Mucosa of rectum (tissue), 2 donors: ENCODE measurements at regions not wholly inside any gene's neighbourhood (a gene's known extent, or its start where the extent isn't known, plus 50 kb on each side); places are given as distances from the start of the nearest gene placed in this dataset.

Experiments used
- H3K27ac ChIP-seq, 2 donors: one replicate each; pipeline ENCODE4 v1.7.0; 2013; ENCODE audit warnings: inconsistent platforms in 2 of 2, low read depth in 2 of 2, low read length in 2 of 2
- H3K27me3 ChIP-seq, 2 donors: one replicate each; pipeline ENCODE4 v1.7.0; 2013; ENCODE audit warnings: low read length in 2 of 2; ENCODE audit not compliant: control insufficient read depth in 2 of 2, insufficient read depth in 2 of 2
- H3K36me3 ChIP-seq, 2 donors: one replicate each; pipeline ENCODE4 v1.7.0; 2013; ENCODE audit warnings: low read length in 2 of 2; ENCODE audit not compliant: control insufficient read depth in 2 of 2, insufficient read depth in 2 of 2
- H3K4me1 ChIP-seq, 2 donors: one replicate each; pipeline ENCODE4 v1.7.0; 2013; ENCODE audit warnings: low read length in 2 of 2, mild to moderate bottlenecking in 1 of 2; ENCODE audit not compliant: control insufficient read depth in 2 of 2, insufficient read depth in 2 of 2
- H3K4me3 ChIP-seq, 2 donors: one replicate each; pipeline ENCODE4 v1.7.0; 2013; ENCODE audit warnings: low read length in 2 of 2
- H3K9ac ChIP-seq, 2 donors: one replicate each; pipeline ENCODE4 v1.7.0; 2013; ENCODE audit warnings: low read length in 2 of 2, low read depth in 1 of 2, mild to moderate bottlenecking in 1 of 2
- H3K9me3 ChIP-seq, 2 donors: one replicate each; pipeline ENCODE4 v1.7.0; 2013; ENCODE audit warnings: low read length in 2 of 2; ENCODE audit not compliant: control insufficient read depth in 2 of 2
- donor health status: healthy.
- donor health status: Normal muscosa, but diverticular disease.

- H3K36me3 ChIP-seq = no peaks in the 10 kb centered on the region
- H3K4me3 ChIP-seq = no peak overlapping the region
- H3K27ac ChIP-seq = no peak overlapping the region
- H3K9me3 ChIP-seq = no peaks in the 10 kb centered on the region
- H3K4me1 ChIP-seq = peaks cover 0 to 7% of the 10 kb centered on the region in 2 donors
- no peaks in the 10 kb centered on the region for H3K27me3 ChIP-seq
- H3K9ac ChIP-seq = no peak overlapping the region
Measured at GRCh38 chr17:33983824-33984574, 271.1 kb upstream of the CCL2 start.

DNA sequence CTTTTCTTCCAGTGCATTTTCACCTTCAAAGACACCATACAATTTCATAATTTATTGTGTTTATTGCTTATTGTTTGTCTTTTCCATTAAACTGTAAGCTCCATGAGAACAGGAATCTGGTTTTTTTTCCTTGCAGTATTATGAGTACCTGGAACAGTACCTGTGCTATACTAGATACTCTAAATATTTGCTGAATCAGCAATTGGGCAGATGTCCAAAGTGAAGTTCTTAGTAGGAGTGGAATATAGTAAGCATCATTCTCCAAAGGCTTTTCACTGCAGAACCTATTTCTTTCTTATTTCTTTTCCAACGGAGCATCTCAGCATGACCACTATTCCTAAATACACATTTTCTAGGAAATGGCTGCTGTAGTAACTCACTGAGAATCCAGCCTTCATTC is 269.0 kb upstream of the CCL2 start:
- Histone ChIP-seq H3K36me3 (no peaks in the 10 kb centered on the region), H3K9me3 (no peaks in the 10 kb centered on the region), H3K27me3 (no peaks in the 10 kb centered on the region), H3K4me3 (no peak overlapping the region), H3K27ac (no peak overlapping the region), H3K4me1 (peaks cover 0 to 15% of the 10 kb centered on the region in 2 donors), H3K9ac (no peak overlapping the region)

DNA sequence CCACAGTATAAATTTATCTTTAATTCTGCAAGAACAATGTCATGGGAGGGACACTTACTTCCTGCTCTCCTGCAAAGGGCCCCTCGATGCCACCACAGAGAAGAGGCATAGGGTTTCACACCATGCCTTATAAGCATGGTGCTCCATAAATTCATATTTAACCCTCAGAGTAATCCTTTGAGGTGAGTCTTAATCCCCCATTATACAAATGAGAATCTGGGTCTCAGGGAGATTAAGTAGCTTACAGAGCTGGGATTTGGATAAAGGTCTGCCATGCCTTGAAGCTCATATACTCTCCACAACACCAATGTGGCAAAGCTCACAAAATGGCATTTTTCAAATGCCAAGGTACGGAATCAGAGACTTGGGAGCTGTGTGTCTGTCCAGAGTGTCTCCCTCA is 268.5 kb upstream of the CCL2 start:
- Histone ChIP-seq H3K27me3 (no peaks in the 10 kb centered on the region), H3K9me3 (no peaks in the 10 kb centered on the region)

GRCh38 chr17:33987162-33987561 is 267.9 kb upstream of the CCL2 start:
- no peak overlapping the region for H3K27ac ChIP-seq
- H3K4me3 ChIP-seq = no peak overlapping the region
- no peaks in the 10 kb centered on the region for H3K9me3 ChIP-seq
- no peak overlapping the region for H3K9ac ChIP-seq
- no peaks in the 10 kb centered on the region for H3K27me3 ChIP-seq
- H3K4me1 ChIP-seq = peaks cover 0 to 14% of the 10 kb centered on the region in 2 donors
- no peaks in the 10 kb centered on the region for H3K36me3 ChIP-seq

More for the DNA sequence above, 268.5 kb upstream of the CCL2 start:
- no peak overlapping the region for H3K9ac ChIP-seq
- H3K4me3 ChIP-seq = no peak overlapping the region
- H3K36me3 ChIP-seq = no peaks in the 10 kb centered on the region
- H3K4me1 ChIP-seq = peaks cover 0 to 19% of the 10 kb centered on the region in 2 donors
- no peak overlapping the region for H3K27ac ChIP-seq

DNA sequence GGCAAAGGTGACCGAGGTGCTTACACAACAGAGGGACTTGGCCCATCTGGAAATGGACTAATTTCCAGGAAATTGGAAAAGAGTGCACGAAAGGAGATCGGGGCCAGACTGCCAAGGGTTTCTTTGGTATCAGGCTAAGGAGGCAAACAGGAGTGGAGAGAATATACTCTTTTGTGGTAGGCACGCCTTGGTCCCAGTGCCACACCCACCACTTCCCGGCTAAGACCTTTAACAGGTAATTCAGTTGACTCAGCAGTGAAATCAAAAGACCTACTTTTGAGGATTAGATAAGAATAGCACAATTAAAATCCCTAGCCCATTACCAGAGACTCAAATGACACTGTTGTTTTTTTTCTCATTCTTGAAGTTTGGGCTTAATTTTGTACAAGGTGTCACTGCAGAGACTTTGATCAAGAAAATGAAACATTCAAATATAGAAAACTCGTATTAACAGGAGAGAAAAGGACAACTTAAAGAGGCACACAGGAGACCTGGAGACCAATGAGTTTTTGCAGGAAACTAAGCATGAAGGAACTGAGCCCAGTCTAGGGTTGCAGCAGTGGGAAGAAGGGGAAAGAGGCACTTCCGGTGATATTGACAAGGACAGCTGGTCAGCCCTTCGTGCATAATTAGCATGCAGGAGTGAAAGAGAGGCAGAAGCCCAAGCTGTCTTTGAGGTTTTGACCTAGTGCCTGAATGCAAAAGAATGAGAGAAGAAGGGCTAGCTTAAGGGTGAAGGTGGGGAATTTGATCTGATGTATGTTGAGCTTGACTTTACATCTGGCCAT is 265.5 kb upstream of the CCL2 start:
- Histone ChIP-seq H3K4me1 (peaks cover 0 to 12% of the 10 kb centered on the region in 2 donors), H3K9ac (no peak overlapping the region), H3K9me3 (no peaks in the 10 kb centered on the region), H3K27me3 (no peaks in the 10 kb centered on the region), H3K27ac (no peak overlapping the region), H3K4me3 (no peak overlapping the region), H3K36me3 (no peaks in the 10 kb centered on the region)

DNA sequence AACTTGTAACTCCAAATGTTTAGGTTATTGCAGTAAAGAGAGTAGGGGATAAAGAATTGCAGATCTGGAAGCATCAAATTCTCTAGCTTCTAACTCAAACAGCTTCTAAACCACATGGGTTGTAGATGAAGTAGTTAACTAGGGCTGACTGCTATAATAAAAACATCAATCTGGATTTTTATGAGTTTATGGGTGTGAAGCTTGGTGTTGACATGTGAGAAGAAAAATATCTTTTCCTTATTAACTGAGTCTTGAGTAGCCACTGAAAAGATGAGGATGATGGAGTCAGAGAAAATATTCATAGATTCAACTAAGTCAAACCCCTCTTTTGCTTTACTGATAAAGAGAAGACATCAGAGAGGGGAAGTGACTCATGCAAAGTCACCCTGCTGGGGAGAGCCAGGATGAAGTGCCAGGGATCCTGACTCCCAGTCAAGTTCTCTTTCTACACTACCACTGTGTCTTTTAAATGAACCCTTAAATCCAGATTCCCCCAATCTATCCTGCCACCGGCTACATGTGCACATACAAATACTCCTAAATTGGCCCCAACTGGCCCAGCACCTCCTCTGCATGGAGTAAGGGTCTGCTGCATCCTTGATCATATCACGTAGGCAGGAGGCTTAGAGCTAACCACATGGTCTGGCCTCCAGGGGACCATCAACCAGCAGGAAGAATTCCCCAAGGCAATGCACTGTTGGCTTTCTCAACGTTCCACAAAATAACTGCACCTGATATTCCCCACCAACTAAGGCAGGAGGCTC is 264.0 kb upstream of the CCL2 start:
- Histone ChIP-seq H3K27me3 (no peaks in the 10 kb centered on the region), H3K27ac (no peak overlapping the region), H3K9me3 (no peaks in the 10 kb centered on the region), H3K36me3 (no peaks in the 10 kb centered on the region), H3K4me1 (peaks cover 0 to 12% of the 10 kb centered on the region in 2 donors), H3K4me3 (no peak overlapping the region), H3K9ac (no peak overlapping the region)

DNA sequence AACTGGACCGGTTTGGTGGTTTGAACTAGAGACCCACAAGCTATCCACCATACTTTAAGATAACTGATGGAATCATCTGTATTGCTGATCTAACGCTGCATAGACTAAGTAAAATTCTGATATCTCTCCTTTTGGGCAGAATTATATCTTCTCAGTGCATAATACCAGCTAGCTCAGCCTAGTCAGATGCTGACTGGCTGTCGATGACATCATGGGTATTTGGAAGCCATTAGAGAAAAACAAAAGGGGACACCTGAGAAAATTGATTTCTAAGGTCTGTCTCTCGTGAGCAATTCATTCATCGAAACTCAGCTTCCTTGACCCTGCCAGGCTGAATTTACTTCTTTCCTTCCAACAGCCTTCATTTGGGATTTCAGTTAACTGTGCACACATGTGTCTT is 263.0 kb upstream of the CCL2 start:
- H3K27ac ChIP-seq = no peak overlapping the region
- H3K27me3 ChIP-seq = no peaks in the 10 kb centered on the region
- no peaks in the 10 kb centered on the region for H3K9me3 ChIP-seq
- H3K4me3 ChIP-seq = no peak overlapping the region
- peaks cover 0 to 12% of the 10 kb centered on the region in 2 donors for H3K4me1 ChIP-seq
- no peaks in the 10 kb centered on the region for H3K36me3 ChIP-seq
- no peak overlapping the region for H3K9ac ChIP-seq

DNA sequence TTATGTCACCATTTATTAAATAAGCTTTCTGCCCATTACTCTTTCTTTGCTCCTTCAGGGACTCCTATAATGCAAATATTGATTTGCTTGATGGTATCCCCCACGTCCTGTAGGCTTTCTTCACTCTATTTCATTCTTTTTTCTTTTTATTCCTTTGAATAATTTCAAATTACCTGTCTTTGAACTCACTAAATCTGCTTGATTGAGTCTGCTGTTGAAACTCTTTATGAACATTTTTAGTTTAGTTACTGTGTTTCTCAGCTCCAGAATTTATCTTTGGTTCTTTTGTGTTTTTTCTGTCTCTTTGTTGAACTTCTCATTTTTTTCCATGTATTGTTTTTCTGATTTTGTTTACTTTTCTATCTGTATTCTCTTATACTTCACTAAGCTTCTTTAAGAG is 254.4 kb upstream of the CCL2 start:
- Histone ChIP-seq H3K27me3 (no peaks in the 10 kb centered on the region), H3K4me3 (no peak overlapping the region), H3K27ac (no peak overlapping the region), H3K4me1 (no peaks in the 10 kb centered on the region), H3K9me3 (peaks cover 0 to 2% of the 10 kb centered on the region in 2 donors), H3K36me3 (no peaks in the 10 kb centered on the region), H3K9ac (no peak overlapping the region)

- H3K9ac ChIP-seq = no peak overlapping the region
- no peaks in the 10 kb centered on the region for H3K4me1 ChIP-seq
- H3K27me3 ChIP-seq = no peaks in the 10 kb centered on the region
- no peak overlapping the region for H3K27ac ChIP-seq
- H3K9me3 ChIP-seq = peaks cover 0 to 2% of the 10 kb centered on the region in 2 donors
- H3K36me3 ChIP-seq = no peaks in the 10 kb centered on the region
- H3K4me3 ChIP-seq = no peak overlapping the region
Measured at GRCh38 chr17:34001246-34001645, 253.8 kb upstream of the CCL2 start.

- Histone ChIP-seq H3K9me3 (no peaks in the 10 kb centered on the region), H3K9ac (no peak overlapping the region), H3K36me3 (no peaks in the 10 kb centered on the region), H3K27me3 (peaks cover 0 to 5% of the 10 kb centered on the region in 2 donors), H3K27ac (no peak overlapping the region), H3K4me3 (no peak overlapping the region), H3K4me1 (no peaks in the 10 kb centered on the region)
Measured at GRCh38 chr17:34006126-34006525, 249.0 kb upstream of the CCL2 start.
